ENCODE measurements at regions not wholly inside any gene's neighbourhood (a gene's known extent, or its start where the extent isn't known, plus 50 kb on each side); places are given as distances from the start of the nearest gene placed in this dataset.
"Not testable (repeated sequence)": the region's sequence is repeated elsewhere in the genome, so short reads cannot be mapped to it uniquely, and the experiment has no call there.

- DNase-seq (ENCODE audit: extremely low spot score): no peak
- no peaks in the 10 kb centered on the region for H3K4me1 ChIP-seq
- intact Hi-C loops (cut with DNase I): no loop called here
- H3K27me3 ChIP-seq: no peaks in the 10 kb centered on the region
- WGBS: 64% methylated on average over 3 of the region's 3 CpGs
- TF ChIP-seq EP300 (IDR thresholded peaks at IDR 0.05): no peak
- TF ChIP-seq POLR2A (IDR thresholded peaks at IDR 0.05; ENCODE audit: low read depth): no peak
- no peak for TF ChIP-seq CTCF (IDR thresholded peaks at IDR 0.05)
- TF ChIP-seq POLR2AphosphoS5 (IDR thresholded peaks at IDR 0.05): no peak
- no peak overlapping the region for H3K4me3 ChIP-seq
- no peaks in the 10 kb centered on the region for H3K36me3 ChIP-seq
- H3K27ac ChIP-seq (replicated peaks in 1 of 4): no peak overlapping the region
- no peaks in the 10 kb centered on the region for H3K9me3 ChIP-seq
These were observed 126.6 kb downstream of the HNRNPD start for GRCh38 chr4:82247171-82247570.

- no peak for DNase-seq (ENCODE audit: extremely low spot score)
- WGBS: 90% methylated on average over 2 of the region's 2 CpGs
- H3K27me3 ChIP-seq: no peaks in the 10 kb centered on the region
- TF ChIP-seq EP300 (IDR thresholded peaks at IDR 0.05): no peak
- H3K4me3 ChIP-seq: no peak overlapping the region
- H3K9me3 ChIP-seq: no peaks in the 10 kb centered on the region
- no peaks in the 10 kb centered on the region for H3K36me3 ChIP-seq
- no peak overlapping the region for H3K27ac ChIP-seq (replicated peaks in 1 of 4)
- intact Hi-C loops (cut with DNase I): no loop called here
- no peaks in the 10 kb centered on the region for H3K4me1 ChIP-seq
These were observed 132.3 kb downstream of the HNRNPD start for GRCh38 chr4:82241534-82241933.

GRCh38 chr4:82240410-82240809 lies 133.4 kb downstream of the HNRNPD start:
- H3K4me3 ChIP-seq: no peak overlapping the region
- intact Hi-C loops (cut with DNase I): no loop called here
- TF ChIP-seq POLR2AphosphoS5 (IDR thresholded peaks at IDR 0.05): no peak
- TF ChIP-seq POLR2A (IDR thresholded peaks at IDR 0.05; ENCODE audit: low read depth): no peak
- no peaks in the 10 kb centered on the region for H3K27me3 ChIP-seq
- no peak overlapping the region for H3K27ac ChIP-seq (replicated peaks in 1 of 4)
- no peaks in the 10 kb centered on the region for H3K9me3 ChIP-seq
- DNase-seq (ENCODE audit: extremely low spot score): no peak
- H3K36me3 ChIP-seq: no peaks in the 10 kb centered on the region
- 91% methylated on average over 7 of the region's 7 CpGs for WGBS
- no peaks in the 10 kb centered on the region for H3K4me1 ChIP-seq

GRCh38 chr4:82237142-82237541 lies 136.6 kb downstream of the HNRNPD start:
- H3K4me3 ChIP-seq; DNase-seq (ENCODE audit: extremely low spot score); H3K27ac ChIP-seq (replicated peaks in 1 of 4); H3K36me3 ChIP-seq; H3K9me3 ChIP-seq; H3K27me3 ChIP-seq; H3K4me1 ChIP-seq; intact Hi-C loops (cut with DNase I): not testable (repeated sequence)
- WGBS: 71% methylated on average over 1 of the region's 1 CpG

- Histone ChIP-seq H3K4me3 (no peak overlapping the region), H3K27me3 (no peaks in the 10 kb centered on the region)
These were observed 138.4 kb downstream of the HNRNPD start for GRCh38 chr4:82235346-82235745.

GRCh38 chr4:82232891-82233290 lies 140.9 kb downstream of the HNRNPD start:
- Histone ChIP-seq H3K27me3 (no peaks in the 10 kb centered on the region), H3K9me3 (no peaks in the 10 kb centered on the region), H3K36me3 (no peaks in the 10 kb centered on the region), H3K27ac (replicated peaks in 1 of 4) (no peak overlapping the region), H3K4me3 (no peak overlapping the region), H3K4me1 (no peaks in the 10 kb centered on the region)
- no peak for TF ChIP-seq EP300 (IDR thresholded peaks at IDR 0.05)
- TF ChIP-seq POLR2AphosphoS5 (IDR thresholded peaks at IDR 0.05): no peak
- TF ChIP-seq POLR2A (IDR thresholded peaks at IDR 0.05; ENCODE audit: low read depth): no peak
- TF ChIP-seq CTCF (IDR thresholded peaks at IDR 0.05): no peak
- DNase-seq (ENCODE audit: extremely low spot score): no peak
- intact Hi-C loops (cut with DNase I): no loop called here
- 43% methylated on average over 1 of the region's 1 CpG for WGBS

More at GRCh38 chr4:82235346-82235745, 138.4 kb downstream of the HNRNPD start:
- no peaks in the 10 kb centered on the region for H3K9me3 ChIP-seq
- no peaks in the 10 kb centered on the region for H3K4me1 ChIP-seq
- TF ChIP-seq CTCF (IDR thresholded peaks at IDR 0.05) (no peak), POLR2A (IDR thresholded peaks at IDR 0.05; ENCODE audit: low read depth) (no peak), POLR2AphosphoS5 (IDR thresholded peaks at IDR 0.05) (no peak), EP300 (IDR thresholded peaks at IDR 0.05) (no peak)
- intact Hi-C loops (cut with DNase I): no loop called here
- WGBS: 82% methylated on average over 1 of the region's 1 CpG
- no peaks in the 10 kb centered on the region for H3K36me3 ChIP-seq
- no peak overlapping the region for H3K27ac ChIP-seq (replicated peaks in 1 of 4)
- no peak for DNase-seq (ENCODE audit: extremely low spot score)
